GM06990 (cell line): ENCODE measurements at regions not wholly inside any gene's neighbourhood (a gene's known extent, or its start where the extent isn't known, plus 50 kb on each side); places are given as distances from the start of the nearest gene placed in this dataset.
"Not testable (repeated sequence)": the region's sequence is repeated elsewhere in the genome, so short reads cannot be mapped to it uniquely, and the experiment has no call there.

Source experiments
- DNase-seq: peaks from one replicate; pipeline ENCODE4 v3.0.0-alpha.2; 2011; ENCODE audit not compliant: insufficient read length; ENCODE audit errors: extremely low read depth
- H3K27me3 ChIP-seq: replicated peaks from 2 replicates; pipeline ENCODE4 v1.6.0; 2011; ENCODE audit warnings: low read length; ENCODE audit not compliant: control insufficient read depth, insufficient read depth
- H3K36me3 ChIP-seq: 2 replicates; pipeline ENCODE4 v1.5.1; 2011; ENCODE audit warnings: low read length; ENCODE audit not compliant: control insufficient read depth, insufficient read depth
- H3K4me3 ChIP-seq: replicated peaks from 2 replicates; pipeline ENCODE4 v1.5.1; 2011; ENCODE audit warnings: low read depth, mild to moderate bottlenecking, control low read depth, low read length
- CTCF ChIP-seq: IDR thresholded peaks from 2 replicates; pipeline ENCODE4 v1.5.1; 2011; ENCODE audit warnings: low read length, control low read depth, mild to moderate bottlenecking, inconsistent platforms; ENCODE audit not compliant: insufficient read depth, poor library complexity, severe bottlenecking

- Histone ChIP-seq H3K36me3 (no peaks in the 10 kb centered on the region), H3K27me3 (no peaks in the 10 kb centered on the region), H3K4me3 (no peak overlapping the region)
- DNase-seq, result no peak
- no peak for TF ChIP-seq CTCF
These were observed 106.3 kb upstream of the ANKRD28 start for GRCh38 chr3:15903759-15904720.

- no peak for DNase-seq
- Histone ChIP-seq H3K36me3 (no peaks in the 10 kb centered on the region), H3K27me3 (no peaks in the 10 kb centered on the region), H3K4me3 (no peak overlapping the region)
- TF ChIP-seq CTCF, result no peak
These were observed 107.3 kb upstream of the ANKRD28 start for GRCh38 chr3:15905041-15905440.

- not testable (repeated sequence) for H3K4me3 ChIP-seq, H3K36me3 ChIP-seq, DNase-seq, H3K27me3 ChIP-seq
These were observed 109.6 kb upstream of the ANKRD28 start for GRCh38 chr3:15907403-15907802.

GRCh38 chr3:15918988-15919387 lies 121.2 kb upstream of the ANKRD28 start:
- TF ChIP-seq CTCF, result no peak

GRCh38 chr3:15919971-15920370 lies 122.2 kb upstream of the ANKRD28 start:
- TF ChIP-seq CTCF, result no peak
- DNase-seq, result no peak

More at GRCh38 chr3:15918988-15919387, 121.2 kb upstream of the ANKRD28 start:
- no peak overlapping the region for H3K4me3 ChIP-seq
- H3K27me3 ChIP-seq, result no peaks in the 10 kb centered on the region
- DNase-seq, result no peak
- H3K36me3 ChIP-seq, result no peaks in the 10 kb centered on the region

GRCh38 chr3:15923640-15924405 lies 126.0 kb upstream of the ANKRD28 start:
- no peak for TF ChIP-seq CTCF
- no peak overlapping the region for H3K4me3 ChIP-seq
- no peaks in the 10 kb centered on the region for H3K36me3 ChIP-seq
- DNase-seq, result no peak
- H3K27me3 ChIP-seq, result no peaks in the 10 kb centered on the region

More at GRCh38 chr3:15919971-15920370, 122.2 kb upstream of the ANKRD28 start:
- H3K36me3 ChIP-seq, result no peaks in the 10 kb centered on the region
- H3K27me3 ChIP-seq, result no peaks in the 10 kb centered on the region
- no peak overlapping the region for H3K4me3 ChIP-seq
